ENCODE measurements at regions not wholly inside any gene's neighbourhood (a gene's known extent, or its start where the extent isn't known, plus 50 kb on each side); places are given as distances from the start of the nearest gene placed in this dataset.

GRCh38 chr16:61181982-61182381 lies 854.3 kb downstream of the CDH8 start:
- Histone ChIP-seq H3K36me3 (no peaks in the 10 kb centered on the region), H3K4me1 (no peaks in the 10 kb centered on the region), H3K9me3 (no peaks in the 10 kb centered on the region), H3K4me3 (no peak overlapping the region), H3K27ac (no peak overlapping the region), H3K27me3 (no peaks in the 10 kb centered on the region)
- TF ChIP-seq POLR2A (IDR thresholded peaks at IDR 0.05) (no peak), CTCF (IDR thresholded peaks at IDR 0.05) (no peak)
- DNase-seq, result no peak
- intact Hi-C loops (cut with DNase I; ENCODE audit: low total_unique reads), result no loop called here

- Histone ChIP-seq H3K4me1 (no peaks in the 10 kb centered on the region), H3K36me3 (no peaks in the 10 kb centered on the region), H3K27me3 (no peaks in the 10 kb centered on the region), H3K27ac (no peak overlapping the region), H3K9me3 (no peaks in the 10 kb centered on the region), H3K4me3 (no peak overlapping the region)
- no peak for DNase-seq
- TF ChIP-seq POLR2A (IDR thresholded peaks at IDR 0.05) (no peak), CTCF (IDR thresholded peaks at IDR 0.05) (no peak)
- intact Hi-C loops (cut with DNase I; ENCODE audit: low total_unique reads), result no loop called here
Observed at GRCh38 chr16:61179561-61179960, 856.7 kb downstream of the CDH8 start.

DNA sequence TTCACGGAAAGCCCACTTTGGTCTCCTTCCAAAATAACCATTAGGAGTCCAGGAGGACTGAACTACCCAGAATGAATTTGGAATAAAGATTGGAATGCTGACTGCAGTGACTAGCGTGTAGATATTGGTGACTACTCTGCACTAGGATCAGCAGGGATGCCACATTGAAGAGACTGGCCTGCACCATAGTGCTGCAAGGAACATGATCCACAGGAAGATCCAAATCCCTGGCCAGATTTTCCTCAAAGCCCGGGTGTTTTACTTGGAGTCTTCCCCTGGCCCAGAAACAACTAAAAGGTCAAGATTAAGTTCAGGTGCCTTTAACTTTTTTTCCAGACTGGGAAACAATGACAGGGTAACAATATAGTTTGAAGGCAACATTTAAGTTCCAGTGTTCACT lies 870.4 kb downstream of the CDH8 start:
- H3K36me3 ChIP-seq, result no peaks in the 10 kb centered on the region
- no peak for DNase-seq
- no peaks in the 10 kb centered on the region for H3K4me1 ChIP-seq
- no peak overlapping the region for H3K4me3 ChIP-seq
- H3K27ac ChIP-seq, result no peak overlapping the region
- no peaks in the 10 kb centered on the region for H3K9me3 ChIP-seq
- H3K27me3 ChIP-seq, result no peaks in the 10 kb centered on the region
- TF ChIP-seq POLR2A (IDR thresholded peaks at IDR 0.05), result no peak
- no peak for TF ChIP-seq CTCF (IDR thresholded peaks at IDR 0.05)
- intact Hi-C loops (cut with DNase I; ENCODE audit: low total_unique reads), result no loop called here

GRCh38 chr16:61150351-61150750 lies 885.9 kb downstream of the CDH8 start:
- intact Hi-C loops (cut with DNase I; ENCODE audit: low total_unique reads), result no loop called here
- DNase-seq, result no peak
- TF ChIP-seq POLR2A (IDR thresholded peaks at IDR 0.05) (no peak), CTCF (IDR thresholded peaks at IDR 0.05) (no peak)
- Histone ChIP-seq H3K27ac (no peak overlapping the region), H3K9me3 (no peaks in the 10 kb centered on the region), H3K4me3 (no peak overlapping the region), H3K27me3 (no peaks in the 10 kb centered on the region), H3K4me1 (no peaks in the 10 kb centered on the region), H3K36me3 (no peaks in the 10 kb centered on the region)

DNA sequence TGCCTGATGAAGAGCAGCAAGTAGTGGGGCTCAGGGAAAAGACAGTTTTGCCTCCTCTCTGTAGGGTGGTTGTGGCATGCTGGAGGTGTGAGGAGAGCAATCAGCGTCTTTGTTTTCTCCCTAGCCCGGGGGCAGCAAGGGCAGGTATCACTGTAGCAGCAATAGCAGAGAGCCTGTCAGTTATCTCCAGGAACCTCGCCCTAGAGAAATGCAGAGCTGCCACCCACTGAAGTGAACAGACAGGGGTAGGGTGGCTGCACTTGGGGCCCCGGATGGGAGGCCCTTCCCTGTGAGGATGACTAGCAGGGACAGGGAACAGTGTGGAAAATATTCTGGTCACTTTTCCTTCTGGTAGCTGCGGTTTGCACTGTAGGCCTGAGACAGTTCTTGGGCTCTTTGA lies 886.5 kb downstream of the CDH8 start:
- no peak overlapping the region for H3K27ac ChIP-seq
- intact Hi-C loops (cut with DNase I; ENCODE audit: low total_unique reads), result no loop called here
- H3K4me1 ChIP-seq, result no peaks in the 10 kb centered on the region
- TF ChIP-seq CTCF (IDR thresholded peaks at IDR 0.05) (no peak), POLR2A (IDR thresholded peaks at IDR 0.05) (no peak)
- no peak for DNase-seq
- H3K9me3 ChIP-seq, result no peaks in the 10 kb centered on the region
- H3K36me3 ChIP-seq, result no peaks in the 10 kb centered on the region
- H3K27me3 ChIP-seq, result no peaks in the 10 kb centered on the region
- no peak overlapping the region for H3K4me3 ChIP-seq

Data from uterus (tissue), 3 donors.